Lung (tissue), 11 donors: ENCODE measurements at regions not wholly inside any gene's neighbourhood (a gene's known extent, or its start where the extent isn't known, plus 50 kb on each side); places are given as distances from the start of the nearest gene placed in this dataset.

Source experiments
- ATAC-seq: fragments of 200-7000 bp; cut with Tn5 transposase; one replicate; pipeline ENCODE4 v1.9.1; 2020; ENCODE audit warnings: moderate number of reproducible peaks; ENCODE audit not compliant: insufficient read depth, low FRiP score
- DNase-seq, 3 donors: peaks; one replicate each; pipeline ENCODE4 v3.0.0-alpha.2; 2013 to 2017
- H3K27ac ChIP-seq, 2 donors: one replicate each; pipeline ENCODE4 v1.5.1; 2013; ENCODE audit warnings: mild to moderate bottlenecking in 2 of 2, moderate library complexity in 2 of 2, control low read depth in 1 of 2, inconsistent platforms in 1 of 2, low read depth in 1 of 2, low read length in 1 of 2
- H3K27me3 ChIP-seq, 3 donors: one replicate each; pipeline ENCODE4 v1.5.1; 2013; ENCODE audit warnings: low read length in 2 of 3; ENCODE audit not compliant: control insufficient read depth in 3 of 3, insufficient read depth in 3 of 3
- H3K36me3 ChIP-seq, 4 donors: one replicate each; pipeline ENCODE4 v1.5.1; 2013; ENCODE audit warnings: low read length in 4 of 4, mild to moderate bottlenecking in 1 of 4, moderate library complexity in 1 of 4; ENCODE audit not compliant: control insufficient read depth in 4 of 4, insufficient read depth in 4 of 4
- H3K4me1 ChIP-seq, 5 donors: one replicate each; pipeline ENCODE4 v1.5.1; 2013; ENCODE audit warnings: low read length in 5 of 5, mild to moderate bottlenecking in 2 of 5, moderate library complexity in 1 of 5; ENCODE audit not compliant: control insufficient read depth in 5 of 5, insufficient read depth in 5 of 5
- H3K4me3 ChIP-seq: one replicate; pipeline ENCODE4 v1.5.1; 2013; ENCODE audit warnings: mild to moderate bottlenecking, control low read depth, moderate library complexity
- H3K9ac ChIP-seq, 2 donors: one replicate each; pipeline ENCODE4 v1.5.1; 2013; ENCODE audit warnings: low read length in 2 of 2, control low read depth in 1 of 2; ENCODE audit not compliant: insufficient read depth in 1 of 2
- H3K9me3 ChIP-seq, 4 donors: one replicate each; pipeline ENCODE4 v1.5.1; 2013; ENCODE audit warnings: low read length in 3 of 4, mild to moderate bottlenecking in 1 of 4, moderate library complexity in 1 of 4; ENCODE audit not compliant: control insufficient read depth in 4 of 4, insufficient read depth in 3 of 4
- CTCF ChIP-seq: IDR thresholded peaks from 2 replicates; pipeline ENCODE4 v1.5.1; 2012; ENCODE audit warnings: mild to moderate bottlenecking; ENCODE audit errors: control extremely low read depth, extremely low read depth
- WGBS, 2 donors: extraction: QIAGEN DNeasy Blood & Tissue Kit; methylation state at CpG; one replicate each; pipeline ENCODE4 v1.1.7; 2013; 5-methylcytosine and 5-hydroxymethylcytosine counted together
- donor health status: control.
- donor health status: control.
- donor health status: Bipolar disorder and iron deficiency.
- donor health status: healthy.
- donor health status: DM: yes; HTN: yes; CAD: no.

GRCh38 chr2:129179199-129179598 lies 800.3 kb upstream of the RAB6C start:
- DNase-seq (no peak), ATAC-seq (no peak)
- 84 to 96% methylated on average over 3 of the region's 3 CpGs for WGBS, 2 donors
- no peaks in the 10 kb centered on the region for H3K27me3 ChIP-seq
- H3K4me1 ChIP-seq = no peaks in the 10 kb centered on the region
- no peak overlapping the region for H3K27ac ChIP-seq
- H3K36me3 ChIP-seq = no peaks in the 10 kb centered on the region
- H3K9me3 ChIP-seq = no peaks in the 10 kb centered on the region
- no peak overlapping the region for H3K9ac ChIP-seq
- H3K4me3 ChIP-seq = no peak overlapping the region
- no peak for TF ChIP-seq CTCF

GRCh38 chr2:129180124-129180716 lies 799.2 kb upstream of the RAB6C start:
- TF ChIP-seq CTCF = no peak
- ATAC-seq = no peak
- H3K4me1 ChIP-seq = no peaks in the 10 kb centered on the region

GRCh38 chr2:129181433-129181832 lies 798.0 kb upstream of the RAB6C start:
- H3K9me3 ChIP-seq = no peaks in the 10 kb centered on the region
- no peak overlapping the region for H3K27ac ChIP-seq
- ATAC-seq (no peak), DNase-seq (no peak)
- no peak overlapping the region for H3K4me3 ChIP-seq
- no peak for TF ChIP-seq CTCF
- no peak overlapping the region for H3K9ac ChIP-seq
- H3K27me3 ChIP-seq = no peaks in the 10 kb centered on the region
- WGBS, 2 donors = 67 to 79% methylated on average over 1 of the region's 1 CpG
- H3K36me3 ChIP-seq = no peaks in the 10 kb centered on the region
- no peaks in the 10 kb centered on the region for H3K4me1 ChIP-seq

More at GRCh38 chr2:129180124-129180716, 799.2 kb upstream of the RAB6C start:
- no peak overlapping the region for H3K4me3 ChIP-seq
- WGBS, 2 donors = 70% methylated on average over 5 of the region's 5 CpGs
- no peaks in the 10 kb centered on the region for H3K9me3 ChIP-seq
- no peak for DNase-seq
- H3K36me3 ChIP-seq = no peaks in the 10 kb centered on the region
- H3K27ac ChIP-seq = no peak overlapping the region
- H3K27me3 ChIP-seq = no peaks in the 10 kb centered on the region
- H3K9ac ChIP-seq = no peak overlapping the region

GRCh38 chr2:129181963-129182362 lies 797.5 kb upstream of the RAB6C start:
- TF ChIP-seq CTCF = no peak
- Histone ChIP-seq H3K27ac (no peak overlapping the region), H3K36me3 (no peaks in the 10 kb centered on the region), H3K4me3 (no peak overlapping the region), H3K9me3 (no peaks in the 10 kb centered on the region), H3K9ac (no peak overlapping the region), H3K4me1 (no peaks in the 10 kb centered on the region), H3K27me3 (no peaks in the 10 kb centered on the region)
- DNase-seq (no peak), ATAC-seq (no peak)
- 84 to 87% methylated on average over 4 of the region's 4 CpGs for WGBS, 2 donors
